AG04450 (cell line): ENCODE measurements at regions not wholly inside any gene's neighbourhood (a gene's known extent, or its start where the extent isn't known, plus 50 kb on each side); places are given as distances from the start of the nearest gene placed in this dataset.

ENCODE experiments used
- CTCF ChIA-PET: fragments of 300-600, 350-600 bp; formaldehyde crosslinking; extraction: SDS; loops from one replicate; lab custom pipeline; 2022; ENCODE audit warnings: antibody characterized with exemption, inconsistent platforms; lab: Charles Lee
- POLR2A ChIA-PET: fragments of 350-600 bp; formaldehyde crosslinking; extraction: SDS; loops from one replicate; lab custom pipeline; 2021; ENCODE audit warnings: antibody characterized with exemption, inconsistent platforms; lab: Yijun Ruan, JAX
- DNase-seq: peaks from one replicate; pipeline ENCODE4 v3.0.0-alpha.2; 2011; ENCODE audit warnings: low read depth, low spot score
- H3K27ac ChIP-seq: one replicate; pipeline ENCODE4 v1.5.1; 2012; ENCODE audit warnings: low read depth, low read length, control low read depth
- H3K27me3 ChIP-seq: one replicate; pipeline ENCODE4 v1.6.0; 2012; ENCODE audit warnings: low read length; ENCODE audit not compliant: control insufficient read depth, insufficient read depth
- H3K4me3 ChIP-seq: 2 replicates; pipeline ENCODE4 v1.5.1; 2011; ENCODE audit warnings: mild to moderate bottlenecking, low read depth, low read length, control low read depth
- H3K9me3 ChIP-seq: 2 replicates; pipeline ENCODE4 v1.5.1; 2012; ENCODE audit warnings: low read length; ENCODE audit not compliant: control insufficient read depth, insufficient read depth
- TF ChIP-seq, protein P1 (sequence below): IDR thresholded peaks from 2 replicates; pipeline ENCODE4 v1.5.1; 2011; ENCODE audit warnings: low read depth, low read length, control low read depth, inconsistent platforms

DNA sequence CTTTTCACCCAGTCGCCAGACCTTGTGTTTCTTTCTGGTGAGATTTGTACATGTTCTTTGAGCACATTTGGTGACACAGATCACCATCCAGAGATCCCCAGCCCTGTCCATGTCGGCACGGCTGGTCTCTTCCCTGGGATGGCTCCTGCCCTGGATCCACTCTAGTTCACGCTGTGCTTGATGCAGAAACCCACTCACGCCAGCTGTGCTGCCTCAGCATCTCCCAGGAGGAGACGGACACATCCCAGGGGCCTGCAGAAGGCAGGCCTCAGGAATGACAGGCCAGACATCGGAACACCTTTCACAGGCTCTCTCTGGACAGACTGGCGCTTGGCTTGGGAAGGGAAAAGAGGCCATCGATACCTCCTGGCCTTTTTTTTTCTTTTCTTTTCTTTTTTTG lies 203.6 kb downstream of the ACKR3 start:
- TF ChIP-seq, protein P1, sequence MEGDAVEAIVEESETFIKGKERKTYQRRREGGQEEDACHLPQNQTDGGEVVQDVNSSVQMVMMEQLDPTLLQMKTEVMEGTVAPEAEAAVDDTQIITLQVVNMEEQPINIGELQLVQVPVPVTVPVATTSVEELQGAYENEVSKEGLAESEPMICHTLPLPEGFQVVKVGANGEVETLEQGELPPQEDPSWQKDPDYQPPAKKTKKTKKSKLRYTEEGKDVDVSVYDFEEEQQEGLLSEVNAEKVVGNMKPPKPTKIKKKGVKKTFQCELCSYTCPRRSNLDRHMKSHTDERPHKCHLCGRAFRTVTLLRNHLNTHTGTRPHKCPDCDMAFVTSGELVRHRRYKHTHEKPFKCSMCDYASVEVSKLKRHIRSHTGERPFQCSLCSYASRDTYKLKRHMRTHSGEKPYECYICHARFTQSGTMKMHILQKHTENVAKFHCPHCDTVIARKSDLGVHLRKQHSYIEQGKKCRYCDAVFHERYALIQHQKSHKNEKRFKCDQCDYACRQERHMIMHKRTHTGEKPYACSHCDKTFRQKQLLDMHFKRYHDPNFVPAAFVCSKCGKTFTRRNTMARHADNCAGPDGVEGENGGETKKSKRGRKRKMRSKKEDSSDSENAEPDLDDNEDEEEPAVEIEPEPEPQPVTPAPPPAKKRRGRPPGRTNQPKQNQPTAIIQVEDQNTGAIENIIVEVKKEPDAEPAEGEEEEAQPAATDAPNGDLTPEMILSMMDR, result no peak
- CTCF ChIA-PET, result no interaction called here
- H3K27me3 ChIP-seq, result no peaks in the 10 kb centered on the region
- DNase-seq, result no peak
- POLR2A ChIA-PET, result no interaction called here
- no peaks in the 10 kb centered on the region; the same call in 1 of the 2 replicates for H3K9me3 ChIP-seq
- no peak overlapping the region for H3K27ac ChIP-seq
- H3K4me3 ChIP-seq, result no peak overlapping the region

DNA sequence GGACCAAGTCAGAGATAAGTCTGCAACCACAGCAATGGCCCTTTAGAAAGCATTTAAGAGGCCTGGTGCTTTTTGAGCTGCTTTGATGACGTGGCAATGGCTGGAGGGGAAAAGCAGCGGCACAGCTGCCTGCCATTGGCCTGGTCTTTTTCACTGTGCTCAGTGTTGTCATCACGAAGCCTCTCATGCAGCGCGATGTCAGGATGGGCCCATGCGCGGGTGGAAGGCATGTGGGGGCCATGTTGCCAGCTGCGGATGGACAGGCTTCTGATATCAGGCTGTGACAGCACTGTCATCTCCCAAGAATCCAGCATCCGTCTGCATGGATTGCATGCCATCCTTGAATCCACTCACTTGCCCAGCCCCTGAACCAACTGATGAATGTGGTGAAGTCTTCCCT lies 204.5 kb downstream of the ACKR3 start:
- Histone ChIP-seq H3K27ac (no peak overlapping the region), H3K27me3 (no peaks in the 10 kb centered on the region), H3K9me3 (no peaks in the 10 kb centered on the region; the same call in 1 of the 2 replicates), H3K4me3 (no peak overlapping the region)
- TF ChIP-seq, protein P1, result no peak
- POLR2A ChIA-PET, result no interaction called here
- DNase-seq, result no peak
- CTCF ChIA-PET, result no interaction called here

DNA sequence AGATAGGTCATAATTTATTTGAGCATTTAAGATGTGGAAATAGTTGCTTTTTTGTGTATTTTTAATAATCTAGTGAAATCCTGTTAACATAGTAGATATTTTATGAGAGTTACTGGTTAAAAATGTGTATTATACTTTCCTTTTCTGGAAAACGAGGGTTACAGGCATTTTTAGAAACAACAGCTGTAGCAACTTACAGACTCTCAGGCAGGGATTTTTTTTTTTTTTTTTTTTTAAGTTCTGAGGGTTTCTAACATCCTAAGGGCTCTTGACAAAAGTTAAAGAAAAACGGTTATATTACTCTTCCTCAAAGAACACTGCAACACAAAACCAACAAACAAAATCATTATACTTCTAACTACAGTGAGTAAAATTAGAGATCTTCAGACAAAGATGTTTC lies 205.9 kb downstream of the ACKR3 start:
- ChIA-PET POLR2A (no interaction called here), CTCF (no interaction called here)
- Histone ChIP-seq H3K27ac (no peak overlapping the region), H3K4me3 (no peak overlapping the region), H3K9me3 (no peaks in the 10 kb centered on the region; the same call in 1 of the 2 replicates), H3K27me3 (no peaks in the 10 kb centered on the region)
- TF ChIP-seq, protein P1, result no peak
- no peak for DNase-seq

DNA sequence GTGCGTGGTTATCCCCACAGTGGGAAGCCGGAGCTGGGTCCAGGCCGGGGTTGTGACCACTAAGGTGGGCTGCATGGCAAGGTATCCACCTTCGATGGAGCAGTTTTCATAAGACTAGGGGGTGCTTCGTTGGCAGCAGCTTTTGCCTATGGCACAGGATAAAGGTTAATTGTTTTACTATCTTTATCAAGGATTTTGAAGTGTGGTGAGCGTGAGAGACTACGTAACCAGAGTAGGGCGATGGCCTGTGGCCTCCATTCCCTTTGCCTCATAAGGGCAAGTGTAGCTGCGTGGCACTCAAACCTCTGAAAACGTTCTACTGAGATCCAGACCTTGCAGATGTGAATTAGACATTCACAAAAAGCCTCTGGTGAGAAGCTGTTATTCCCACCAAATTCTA lies 206.6 kb downstream of the ACKR3 start:
- CTCF ChIA-PET, result no interaction called here
- H3K9me3 ChIP-seq, result no peaks in the 10 kb centered on the region; the same call in 1 of the 2 replicates
- POLR2A ChIA-PET, result no interaction called here
- TF ChIP-seq, protein P1, result no peak
- no peak for DNase-seq
- no peak overlapping the region for H3K27ac ChIP-seq
- peaks cover 2% of the 10 kb centered on the region for H3K27me3 ChIP-seq
- no peak overlapping the region for H3K4me3 ChIP-seq

DNA sequence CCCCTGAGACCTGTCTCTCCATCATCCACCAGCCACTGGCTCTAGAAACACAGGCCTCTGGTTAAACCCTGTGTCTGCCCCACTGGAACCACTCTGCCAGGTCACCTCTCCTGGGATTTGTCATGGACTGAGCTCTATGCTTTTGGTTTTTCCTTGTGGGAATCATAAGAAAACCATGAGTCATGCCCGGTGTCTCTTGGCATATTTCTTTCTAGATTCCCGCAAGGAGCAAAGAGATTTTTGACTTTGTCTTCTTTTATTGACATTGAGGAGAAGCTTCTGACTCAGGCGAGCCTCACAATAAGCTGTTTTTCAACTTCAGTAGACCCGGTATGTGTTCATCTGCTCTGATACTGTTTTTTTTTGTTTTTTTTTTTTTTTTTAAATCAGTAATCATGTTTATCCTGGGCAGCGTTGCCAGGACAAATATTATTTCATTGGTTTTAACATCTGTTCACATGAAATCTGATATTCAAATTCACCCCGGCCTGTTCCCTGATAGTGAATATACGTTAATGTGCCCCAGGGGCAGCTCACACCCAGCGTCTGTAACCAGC lies 207.1 kb downstream of the ACKR3 start:
- POLR2A ChIA-PET, result no interaction called here
- TF ChIP-seq, protein P1, result no peak
- no peak for DNase-seq
- CTCF ChIA-PET, result no interaction called here
- Histone ChIP-seq H3K27me3 (peaks cover 2% of the 10 kb centered on the region), H3K4me3 (no peak overlapping the region), H3K9me3 (no peaks in the 10 kb centered on the region; the same call in 1 of the 2 replicates), H3K27ac (no peak overlapping the region)
